Right atrium auricular region (tissue), 2 donors: ENCODE measurements at regions not wholly inside any gene's neighbourhood (a gene's known extent, or its start where the extent isn't known, plus 50 kb on each side); places are given as distances from the start of the nearest gene placed in this dataset.

ENCODE experiments used
- DNase-seq: peaks from one replicate; pipeline ENCODE4 v3.0.0-alpha.2; 2019; ENCODE audit warnings: low spot score
- H3K27ac ChIP-seq, 2 donors: fragments of 200-600 bp; sonication (generic); 1 replicate in 1 of 2; 2 replicates in 1 of 2; pipeline ENCODE4 v1.5.1; 2016 to 2019
- H3K27me3 ChIP-seq, 2 donors: fragments of 200-600 bp; sonication (generic); one replicate each; pipeline versions ENCODE4 v1.5.1 to v1.6.0; 2017 to 2019
- H3K36me3 ChIP-seq: fragments of 200-600 bp; sonication (generic); one replicate; pipeline ENCODE4 v1.5.1; 2016
- H3K4me1 ChIP-seq, 2 donors: fragments of 200-600 bp; sonication (generic); one replicate each; pipeline versions ENCODE4 v1.5.1 to v1.6.0; 2017 to 2019
- H3K4me3 ChIP-seq, 2 donors: fragments of 200-600 bp; sonication (generic); 1 replicate in 1 of 2; 2 replicates in 1 of 2; pipeline ENCODE4 v1.5.1; 2017 to 2019; ENCODE audit warnings: mild to moderate bottlenecking in 1 of 2, moderate library complexity in 1 of 2
- H3K9me3 ChIP-seq, 2 donors: fragments of 200-600 bp; sonication (generic); one replicate each; pipeline ENCODE4 v1.5.1; 2019
- TF ChIP-seq, protein P1 (sequence below), 2 donors: fragments of 200-600 bp; sonication (generic); IDR thresholded peaks; one replicate each; pipeline ENCODE4 v1.5.1; 2019; ENCODE audit warnings: antibody characterized with exemption in 2 of 2

DNA sequence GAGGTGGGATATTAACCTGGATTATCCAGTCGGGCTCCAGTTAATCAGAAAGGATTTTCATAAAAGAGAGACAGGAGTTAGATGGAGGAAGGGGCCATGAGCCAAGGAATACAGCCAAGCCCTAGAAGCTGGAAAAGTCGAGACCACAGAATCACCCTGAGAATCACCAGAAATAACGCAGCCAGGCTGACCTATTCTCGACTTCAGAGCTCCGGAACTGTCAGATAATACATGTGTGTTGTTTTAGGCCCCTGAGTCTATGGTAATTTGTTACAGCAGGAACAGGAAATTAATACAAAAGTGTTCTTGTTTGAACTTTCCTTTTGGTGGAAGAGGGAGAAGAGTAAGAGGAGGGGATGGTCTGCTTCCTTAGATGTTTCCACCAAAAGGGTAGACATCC lies 208.1 kb downstream of the JCAD start:
- H3K27ac ChIP-seq, result no peak overlapping the region

DNA sequence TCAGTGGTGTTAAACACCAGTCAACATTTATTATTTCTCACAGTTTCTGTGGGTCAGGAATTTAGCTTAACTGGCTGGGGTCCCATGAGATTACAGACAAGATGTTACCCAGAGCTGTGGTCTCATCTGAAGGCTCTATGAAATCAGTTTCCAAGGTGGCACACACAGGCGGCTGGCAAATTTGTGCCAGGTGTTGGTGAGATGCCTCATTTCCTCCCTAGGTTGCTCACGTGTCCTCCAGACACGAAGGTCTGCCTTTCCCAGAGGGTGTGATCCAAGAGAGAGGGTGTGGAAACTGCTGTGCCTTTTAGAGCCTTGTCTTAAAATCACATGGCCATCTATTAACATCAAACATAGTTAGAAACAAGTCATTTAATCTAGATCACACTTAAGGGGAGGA lies 209.0 kb downstream of the JCAD start:
- no peaks in the 10 kb centered on the region for H3K9me3 ChIP-seq
- peaks cover 0 to 5% of the 10 kb centered on the region in 2 donors for H3K4me1 ChIP-seq
- TF ChIP-seq, protein P1, sequence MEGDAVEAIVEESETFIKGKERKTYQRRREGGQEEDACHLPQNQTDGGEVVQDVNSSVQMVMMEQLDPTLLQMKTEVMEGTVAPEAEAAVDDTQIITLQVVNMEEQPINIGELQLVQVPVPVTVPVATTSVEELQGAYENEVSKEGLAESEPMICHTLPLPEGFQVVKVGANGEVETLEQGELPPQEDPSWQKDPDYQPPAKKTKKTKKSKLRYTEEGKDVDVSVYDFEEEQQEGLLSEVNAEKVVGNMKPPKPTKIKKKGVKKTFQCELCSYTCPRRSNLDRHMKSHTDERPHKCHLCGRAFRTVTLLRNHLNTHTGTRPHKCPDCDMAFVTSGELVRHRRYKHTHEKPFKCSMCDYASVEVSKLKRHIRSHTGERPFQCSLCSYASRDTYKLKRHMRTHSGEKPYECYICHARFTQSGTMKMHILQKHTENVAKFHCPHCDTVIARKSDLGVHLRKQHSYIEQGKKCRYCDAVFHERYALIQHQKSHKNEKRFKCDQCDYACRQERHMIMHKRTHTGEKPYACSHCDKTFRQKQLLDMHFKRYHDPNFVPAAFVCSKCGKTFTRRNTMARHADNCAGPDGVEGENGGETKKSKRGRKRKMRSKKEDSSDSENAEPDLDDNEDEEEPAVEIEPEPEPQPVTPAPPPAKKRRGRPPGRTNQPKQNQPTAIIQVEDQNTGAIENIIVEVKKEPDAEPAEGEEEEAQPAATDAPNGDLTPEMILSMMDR (IDR thresholded peaks at IDR 0.05), result no peak
- H3K4me3 ChIP-seq, result no peak overlapping the region
- no peak overlapping the region for H3K27ac ChIP-seq
- no peaks in the 10 kb centered on the region for H3K36me3 ChIP-seq
- DNase-seq, result no peak
- no peaks in the 10 kb centered on the region for H3K27me3 ChIP-seq

More for the DNA sequence above, 208.1 kb downstream of the JCAD start:
- Histone ChIP-seq H3K9me3 (no peaks in the 10 kb centered on the region), H3K4me1 (peaks cover 0 to 5% of the 10 kb centered on the region in 2 donors), H3K27me3 (no peaks in the 10 kb centered on the region), H3K36me3 (no peaks in the 10 kb centered on the region), H3K4me3 (no peak overlapping the region)
- DNase-seq, result no peak
- TF ChIP-seq, protein P1 (IDR thresholded peaks at IDR 0.05), result no peak

DNA sequence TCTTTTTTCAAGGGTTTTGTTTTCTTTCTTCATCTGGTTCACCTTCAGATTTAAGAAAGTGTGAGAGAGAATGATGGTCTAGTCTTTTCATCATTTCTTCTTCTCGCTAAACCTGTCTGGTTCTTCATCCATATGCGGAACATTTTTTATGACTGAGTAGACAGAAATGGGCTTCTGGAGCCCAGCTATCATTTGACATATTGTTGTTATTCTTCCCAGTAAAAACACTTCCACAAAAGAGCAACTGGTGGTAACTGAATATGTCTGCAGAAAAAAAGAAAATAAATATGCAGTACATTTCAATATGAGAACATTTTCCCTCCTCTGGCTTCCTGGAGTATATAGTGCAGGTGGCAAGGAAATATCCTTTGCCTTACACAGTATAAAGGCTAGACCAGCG lies 209.5 kb downstream of the JCAD start:
- no peak for DNase-seq
- Histone ChIP-seq H3K27me3 (no peaks in the 10 kb centered on the region), H3K4me3 (no peak overlapping the region), H3K27ac (no peak overlapping the region), H3K36me3 (no peaks in the 10 kb centered on the region), H3K4me1 (peaks cover 0 to 5% of the 10 kb centered on the region in 2 donors), H3K9me3 (peaks cover 0 to 3% of the 10 kb centered on the region in 2 donors)
- TF ChIP-seq, protein P1 (IDR thresholded peaks at IDR 0.05), result no peak

DNA sequence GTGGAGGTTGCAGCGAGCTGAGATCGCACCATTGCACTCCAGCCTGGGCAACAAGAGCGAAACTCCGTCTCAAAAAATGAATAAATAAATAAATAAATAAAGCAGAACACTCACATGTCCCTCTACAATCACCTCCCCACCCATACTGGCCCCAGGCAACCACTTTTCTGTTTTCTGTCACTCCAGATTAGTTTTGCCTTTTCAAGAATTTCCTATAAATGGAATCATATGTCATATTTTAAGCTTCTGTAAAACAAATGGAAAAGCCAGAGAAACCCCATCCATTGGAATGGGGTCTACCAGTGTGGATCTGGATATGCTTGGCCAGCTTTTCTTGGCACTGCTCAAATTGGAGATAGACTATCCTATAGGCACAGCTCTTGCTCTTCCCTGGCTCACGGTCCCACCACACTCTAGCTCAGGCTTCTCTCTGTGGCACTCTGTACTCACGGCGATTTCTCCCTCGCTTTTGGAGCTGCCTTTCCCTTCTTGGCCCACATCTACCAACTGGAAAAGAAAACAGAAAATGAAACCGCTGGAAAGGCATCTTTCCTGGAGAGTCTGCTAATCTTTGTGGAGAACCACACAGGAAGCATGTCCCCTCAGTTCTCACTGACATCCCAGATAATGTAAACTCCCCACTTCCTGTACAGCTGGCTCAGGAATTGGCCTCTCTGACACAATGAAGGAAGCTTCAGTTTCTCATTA lies 210.1 kb downstream of the JCAD start:
- no peaks in the 10 kb centered on the region for H3K36me3 ChIP-seq
- H3K27me3 ChIP-seq, result no peaks in the 10 kb centered on the region
- TF ChIP-seq, protein P1 (IDR thresholded peaks at IDR 0.05), result no peak
- peaks cover 0 to 5% of the 10 kb centered on the region in 2 donors for H3K9me3 ChIP-seq
- peaks cover 0 to 5% of the 10 kb centered on the region in 2 donors for H3K4me1 ChIP-seq
- DNase-seq, result no peak
- H3K27ac ChIP-seq, result peak overlapping the region in 1 of 2 donors; percentile 33
- H3K4me3 ChIP-seq, result no peak overlapping the region

DNA sequence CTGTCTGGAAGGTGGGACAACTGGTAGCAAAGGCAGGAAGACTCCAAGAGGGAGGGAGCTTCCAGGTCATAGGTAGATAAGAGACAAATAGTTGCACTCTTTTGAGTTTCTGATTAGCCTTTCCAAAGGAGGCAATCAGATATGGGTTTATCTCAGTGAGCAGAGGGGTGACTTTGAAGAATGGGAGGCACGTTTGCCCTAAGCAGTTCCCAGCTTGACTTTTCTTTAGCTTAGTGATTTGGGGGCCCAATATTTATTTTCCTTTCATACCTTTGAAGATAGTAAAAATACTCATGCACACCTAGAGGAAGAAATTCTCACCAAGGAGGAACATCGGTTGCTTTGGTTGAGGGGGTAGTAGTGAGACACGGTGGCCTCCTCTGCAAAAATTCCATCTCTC lies 212.1 kb upstream of the SVIL start:
- Histone ChIP-seq H3K36me3 (no peaks in the 10 kb centered on the region), H3K4me1 (peaks cover 0 to 14% of the 10 kb centered on the region in 2 donors), H3K27ac (no peak overlapping the region), H3K27me3 (no peaks in the 10 kb centered on the region), H3K4me3 (no peak overlapping the region), H3K9me3 (peaks cover 0 to 5% of the 10 kb centered on the region in 2 donors)
- TF ChIP-seq, protein P1 (IDR thresholded peaks at IDR 0.05), result no peak
- DNase-seq, result no peak

DNA sequence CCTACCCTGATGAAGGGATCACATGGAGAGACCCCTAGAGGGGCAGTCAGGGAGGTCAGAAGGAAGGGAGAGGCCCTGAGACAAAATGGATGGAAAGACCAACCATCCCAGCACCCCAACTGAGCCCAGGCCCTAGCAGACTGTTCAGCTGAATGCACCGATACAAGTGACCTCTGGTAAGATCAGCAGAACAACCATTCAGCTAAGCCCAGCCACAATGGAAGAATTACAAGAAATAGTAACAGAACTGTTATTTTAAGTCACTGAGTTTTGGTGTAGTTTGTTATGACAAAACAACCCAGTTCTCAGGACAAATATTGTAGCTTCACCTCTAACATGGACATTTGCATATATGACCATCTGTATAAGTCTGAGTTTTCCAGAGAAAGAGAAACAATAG lies 210.4 kb upstream of the SVIL start:
- H3K4me1 ChIP-seq, result peaks cover 0 to 20% of the 10 kb centered on the region in 2 donors

More for the DNA sequence above, 210.4 kb upstream of the SVIL start:
- Histone ChIP-seq H3K27me3 (no peaks in the 10 kb centered on the region), H3K9me3 (peaks cover 0 to 5% of the 10 kb centered on the region in 2 donors), H3K27ac (no peak overlapping the region), H3K4me3 (no peak overlapping the region), H3K36me3 (no peaks in the 10 kb centered on the region)
- no peak for DNase-seq
- TF ChIP-seq, protein P1 (IDR thresholded peaks at IDR 0.05), result no peak
